WTC11 (cell line): ENCODE measurements at regions not wholly inside any gene's neighbourhood (a gene's known extent, or its start where the extent isn't known, plus 50 kb on each side); places are given as distances from the start of the nearest gene placed in this dataset.

Source experiments
- ATAC-seq: fragments of 200-7000 bp; cut with Tn5 transposase; 2 replicates; pipeline ENCODE4 v1.10.0; 2021; ENCODE audit warnings: mild to moderate bottlenecking, moderate library complexity
- CTCF ChIA-PET: fragments of 300-600 bp; sonication (Branson Sonifier 250); formaldehyde crosslinking; loops from one replicate; lab custom pipeline; 2021; ENCODE audit warnings: antibody characterized with exemption; lab: Charles Lee
- POLR2A ChIA-PET: fragments of 350-600 bp; sonication (Branson Sonifier 250); formaldehyde crosslinking; loops from one replicate; lab custom pipeline; 2021; ENCODE audit warnings: antibody characterized with exemption; lab: Charles Lee
- DNase-seq: peaks from one replicate; pipeline ENCODE4 v3.0.0; 2021; ENCODE audit warnings: low spot score
- H3K27ac Mint-ChIP-seq: 2 replicates; pipeline ENCODE4 v1.8.0; 2021; ENCODE audit warnings: mixed read lengths
- H3K27me3 Mint-ChIP-seq: 2 replicates; pipeline ENCODE4 v1.8.0; 2021; ENCODE audit warnings: low read depth, mild to moderate bottlenecking, moderate library complexity, mixed read lengths
- H3K36me3 Mint-ChIP-seq: 2 replicates; pipeline ENCODE4 v1.8.0; 2021; ENCODE audit warnings: mixed read lengths
- H3K4me1 Mint-ChIP-seq: 2 replicates; pipeline ENCODE4 v1.8.0; 2022; ENCODE audit warnings: mixed read lengths
- H3K4me3 Mint-ChIP-seq: 2 replicates; pipeline ENCODE4 v1.8.0; 2021; ENCODE audit warnings: mild to moderate bottlenecking, moderate library complexity, mixed read lengths
- H3K9me3 Mint-ChIP-seq: 2 replicates; pipeline ENCODE4 v1.8.0; 2021; ENCODE audit warnings: mixed read lengths
- ATF1 ChIP-seq: sonication (generic); formaldehyde crosslinking; IDR thresholded peaks from 2 replicates; pipeline ENCODE4 v1.8.1; 2023; ENCODE audit warnings: mild to moderate bottlenecking, moderate library complexity, missing genetic modification reagents
- CREM ChIP-seq: sonication (generic); formaldehyde crosslinking; IDR thresholded peaks from 2 replicates; pipeline ENCODE4 v1.8.1; 2022; ENCODE audit warnings: mild to moderate bottlenecking, missing genetic modification reagents, moderate library complexity
- ELF4 ChIP-seq: sonication (generic); formaldehyde crosslinking; IDR thresholded peaks from 2 replicates; pipeline ENCODE4 v1.8.1; 2022; ENCODE audit warnings: low read depth, mild to moderate bottlenecking, moderate library complexity, missing genetic modification reagents
- FOXK1 ChIP-seq: sonication (generic); formaldehyde crosslinking; IDR thresholded peaks from 2 replicates; pipeline ENCODE4 v1.8.0; 2022; ENCODE audit warnings: mild to moderate bottlenecking, moderate library complexity, missing genetic modification reagents
- GRHL2 ChIP-seq: fragments of 250-450 bp; sonication (Bioruptor Pico); IDR thresholded peaks from 2 replicates; pipeline ENCODE4 v1.8.0; 2022; ENCODE audit warnings: mild to moderate bottlenecking, moderate library complexity; ENCODE audit not compliant: insufficient replicate concordance, severe bottlenecking
- HMGA2 ChIP-seq: fragments of 250-450 bp; sonication (Bioruptor Pico); IDR thresholded peaks from 2 replicates; pipeline ENCODE4 v1.4.0; 2021; ENCODE audit warnings: mild to moderate bottlenecking, moderate library complexity
- HMGXB4 ChIP-seq: sonication (generic); formaldehyde crosslinking; IDR thresholded peaks from 2 replicates; pipeline ENCODE4 v1.8.1; 2023; ENCODE audit warnings: mild to moderate bottlenecking, moderate library complexity, missing genetic modification reagents
- JAZF1 ChIP-seq: fragments of 250-450 bp; sonication (Bioruptor Pico); IDR thresholded peaks from 2 replicates; pipeline ENCODE4 v1.9.0; 2021; ENCODE audit warnings: moderate library complexity, mild to moderate bottlenecking, inconsistent platforms
- JUN ChIP-seq: sonication (generic); formaldehyde crosslinking; IDR thresholded peaks from 2 replicates; pipeline ENCODE4 v1.8.0; 2023; ENCODE audit warnings: mild to moderate bottlenecking, missing genetic modification reagents
- NFATC4 ChIP-seq: fragments of 250-450 bp; sonication (Bioruptor Pico); IDR thresholded peaks from 2 replicates; pipeline ENCODE4 v1.9.0; 2021; ENCODE audit warnings: mild to moderate bottlenecking
- NFE2L1 ChIP-seq: sonication (generic); formaldehyde crosslinking; IDR thresholded peaks from 2 replicates; pipeline ENCODE4 v1.8.1; 2023; ENCODE audit warnings: missing genetic modification reagents
- NFYB ChIP-seq: sonication (generic); formaldehyde crosslinking; conservative IDR thresholded peaks from 2 replicates; pipeline ENCODE4 v1.8.0; 2022; ENCODE audit warnings: low read depth, missing genetic modification reagents
- NR2C2 ChIP-seq: sonication (generic); formaldehyde crosslinking; IDR thresholded peaks from 2 replicates; pipeline ENCODE4 v1.8.0; 2022; ENCODE audit warnings: mild to moderate bottlenecking, missing genetic modification reagents
- RELA ChIP-seq: sonication (generic); formaldehyde crosslinking; IDR thresholded peaks from 2 replicates; pipeline ENCODE4 v1.8.1; 2022; ENCODE audit warnings: missing genetic modification reagents, mild to moderate bottlenecking, borderline replicate concordance
- SOX15 ChIP-seq: fragments of 250-450 bp; sonication (Bioruptor Pico); IDR thresholded peaks from 2 replicates; pipeline ENCODE4 v1.9.0; 2021; ENCODE audit warnings: mild to moderate bottlenecking
- SP1 ChIP-seq: sonication (generic); formaldehyde crosslinking; conservative IDR thresholded peaks from 2 replicates; pipeline ENCODE4 v1.8.1; 2022; ENCODE audit warnings: missing genetic modification reagents
- TP53 ChIP-seq: sonication (generic); formaldehyde crosslinking; IDR thresholded peaks from 2 replicates; pipeline ENCODE4 v1.8.1; 2023; ENCODE audit warnings: mild to moderate bottlenecking, missing genetic modification reagents
- ZBTB21 ChIP-seq: sonication (generic); formaldehyde crosslinking; IDR thresholded peaks from 2 replicates; pipeline ENCODE4 v1.8.1; 2023; ENCODE audit warnings: mild to moderate bottlenecking, missing genetic modification reagents, borderline replicate concordance
- ZMAT4 ChIP-seq: fragments of 250-450 bp; sonication (Bioruptor Pico); IDR thresholded peaks from 2 replicates; pipeline ENCODE4 v1.9.0; 2021; ENCODE audit warnings: mild to moderate bottlenecking
- TF ChIP-seq, protein P1 (sequence below): fragments of 250-450 bp; sonication (Bioruptor Pico); IDR thresholded peaks from 2 replicates; pipeline ENCODE4 v1.8.0; 2021; ENCODE audit warnings: mild to moderate bottlenecking
- TF ChIP-seq, protein P2 (sequence below): sonication (generic); formaldehyde crosslinking; IDR thresholded peaks from 2 replicates; pipeline ENCODE4 v1.8.1; 2023; ENCODE audit warnings: mild to moderate bottlenecking, missing genetic modification reagents, borderline replicate concordance
- TF ChIP-seq, protein P3 (sequence below): fragments of 250-450 bp; sonication (Bioruptor Pico); IDR thresholded peaks from 2 replicates; pipeline ENCODE4 v1.9.0; 2021; ENCODE audit warnings: mild to moderate bottlenecking, borderline replicate concordance
- TF ChIP-seq, protein P4 (sequence below): fragments of 250-450 bp; sonication (Bioruptor Pico); IDR thresholded peaks from 2 replicates; pipeline ENCODE4 v2.1.2; 2022; ENCODE audit warnings: mild to moderate bottlenecking, moderate library complexity

DNA sequence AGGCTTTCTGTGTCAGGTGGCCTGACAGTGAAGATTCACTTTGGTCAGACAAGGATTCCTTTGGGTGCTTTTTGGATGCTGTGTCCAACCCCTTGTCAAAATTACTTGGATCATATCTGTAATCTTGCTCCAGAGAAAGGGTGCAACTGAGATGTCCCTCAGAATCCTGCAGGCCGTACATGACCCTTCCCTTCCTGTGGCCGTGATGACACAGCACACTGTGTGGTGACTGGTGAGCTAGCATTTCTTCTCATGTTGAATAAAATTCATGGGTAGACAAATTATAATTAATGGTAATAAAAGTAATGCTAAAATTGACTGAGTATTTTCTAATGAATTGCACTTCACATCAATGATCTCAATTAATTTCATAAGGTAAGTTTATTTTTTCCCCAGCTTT, 356.2 kb downstream of the LPIN1 start:
- Mint-ChIP-seq H3K9me3 (peaks cover 7% of the 10 kb centered on the region; the same call in 1 of the 2 replicates), H3K27me3 (no peaks in the 10 kb centered on the region; the same call in 1 of the 2 replicates), H3K4me1 (peaks cover 24% of the 10 kb centered on the region), H3K4me3 (no peak overlapping the region), H3K36me3 (no peaks in the 10 kb centered on the region), H3K27ac (no peak overlapping the region)
- ATAC-seq (no peak), DNase-seq (no peak)
- CTCF ChIA-PET = no interaction called here
- TF ChIP-seq, protein P1, sequence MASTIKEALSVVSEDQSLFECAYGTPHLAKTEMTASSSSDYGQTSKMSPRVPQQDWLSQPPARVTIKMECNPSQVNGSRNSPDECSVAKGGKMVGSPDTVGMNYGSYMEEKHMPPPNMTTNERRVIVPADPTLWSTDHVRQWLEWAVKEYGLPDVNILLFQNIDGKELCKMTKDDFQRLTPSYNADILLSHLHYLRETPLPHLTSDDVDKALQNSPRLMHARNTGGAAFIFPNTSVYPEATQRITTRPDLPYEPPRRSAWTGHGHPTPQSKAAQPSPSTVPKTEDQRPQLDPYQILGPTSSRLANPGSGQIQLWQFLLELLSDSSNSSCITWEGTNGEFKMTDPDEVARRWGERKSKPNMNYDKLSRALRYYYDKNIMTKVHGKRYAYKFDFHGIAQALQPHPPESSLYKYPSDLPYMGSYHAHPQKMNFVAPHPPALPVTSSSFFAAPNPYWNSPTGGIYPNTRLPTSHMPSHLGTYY (CRISPR knock-in tag) = no peak
- TF ChIP-seq CREM (CRISPR knock-in tag) (no peak), JAZF1 (CRISPR knock-in tag) (no peak), JUN (no peak), HMGXB4 (CRISPR knock-in tag) (no peak), TP53 (CRISPR knock-in tag) (no peak), RELA (CRISPR knock-in tag) (no peak), ELF4 (CRISPR knock-in tag) (no peak), HMGA2 (no peak), FOXK1 (no peak), NFATC4 (CRISPR knock-in tag) (no peak), GRHL2 (CRISPR knock-in tag) (no peak), NFE2L1 (CRISPR knock-in tag) (no peak), SOX15 (CRISPR knock-in tag) (no peak)
- TF ChIP-seq, protein P2, sequence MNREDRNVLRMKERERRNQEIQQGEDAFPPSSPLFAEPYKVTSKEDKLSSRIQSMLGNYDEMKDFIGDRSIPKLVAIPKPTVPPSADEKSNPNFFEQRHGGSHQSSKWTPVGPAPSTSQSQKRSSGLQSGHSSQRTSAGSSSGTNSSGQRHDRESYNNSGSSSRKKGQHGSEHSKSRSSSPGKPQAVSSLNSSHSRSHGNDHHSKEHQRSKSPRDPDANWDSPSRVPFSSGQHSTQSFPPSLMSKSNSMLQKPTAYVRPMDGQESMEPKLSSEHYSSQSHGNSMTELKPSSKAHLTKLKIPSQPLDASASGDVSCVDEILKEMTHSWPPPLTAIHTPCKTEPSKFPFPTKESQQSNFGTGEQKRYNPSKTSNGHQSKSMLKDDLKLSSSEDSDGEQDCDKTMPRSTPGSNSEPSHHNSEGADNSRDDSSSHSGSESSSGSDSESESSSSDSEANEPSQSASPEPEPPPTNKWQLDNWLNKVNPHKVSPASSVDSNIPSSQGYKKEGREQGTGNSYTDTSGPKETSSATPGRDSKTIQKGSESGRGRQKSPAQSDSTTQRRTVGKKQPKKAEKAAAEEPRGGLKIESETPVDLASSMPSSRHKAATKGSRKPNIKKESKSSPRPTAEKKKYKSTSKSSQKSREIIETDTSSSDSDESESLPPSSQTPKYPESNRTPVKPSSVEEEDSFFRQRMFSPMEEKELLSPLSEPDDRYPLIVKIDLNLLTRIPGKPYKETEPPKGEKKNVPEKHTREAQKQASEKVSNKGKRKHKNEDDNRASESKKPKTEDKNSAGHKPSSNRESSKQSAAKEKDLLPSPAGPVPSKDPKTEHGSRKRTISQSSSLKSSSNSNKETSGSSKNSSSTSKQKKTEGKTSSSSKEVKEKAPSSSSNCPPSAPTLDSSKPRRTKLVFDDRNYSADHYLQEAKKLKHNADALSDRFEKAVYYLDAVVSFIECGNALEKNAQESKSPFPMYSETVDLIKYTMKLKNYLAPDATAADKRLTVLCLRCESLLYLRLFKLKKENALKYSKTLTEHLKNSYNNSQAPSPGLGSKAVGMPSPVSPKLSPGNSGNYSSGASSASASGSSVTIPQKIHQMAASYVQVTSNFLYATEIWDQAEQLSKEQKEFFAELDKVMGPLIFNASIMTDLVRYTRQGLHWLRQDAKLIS = no peak
- TF ChIP-seq, protein P3, sequence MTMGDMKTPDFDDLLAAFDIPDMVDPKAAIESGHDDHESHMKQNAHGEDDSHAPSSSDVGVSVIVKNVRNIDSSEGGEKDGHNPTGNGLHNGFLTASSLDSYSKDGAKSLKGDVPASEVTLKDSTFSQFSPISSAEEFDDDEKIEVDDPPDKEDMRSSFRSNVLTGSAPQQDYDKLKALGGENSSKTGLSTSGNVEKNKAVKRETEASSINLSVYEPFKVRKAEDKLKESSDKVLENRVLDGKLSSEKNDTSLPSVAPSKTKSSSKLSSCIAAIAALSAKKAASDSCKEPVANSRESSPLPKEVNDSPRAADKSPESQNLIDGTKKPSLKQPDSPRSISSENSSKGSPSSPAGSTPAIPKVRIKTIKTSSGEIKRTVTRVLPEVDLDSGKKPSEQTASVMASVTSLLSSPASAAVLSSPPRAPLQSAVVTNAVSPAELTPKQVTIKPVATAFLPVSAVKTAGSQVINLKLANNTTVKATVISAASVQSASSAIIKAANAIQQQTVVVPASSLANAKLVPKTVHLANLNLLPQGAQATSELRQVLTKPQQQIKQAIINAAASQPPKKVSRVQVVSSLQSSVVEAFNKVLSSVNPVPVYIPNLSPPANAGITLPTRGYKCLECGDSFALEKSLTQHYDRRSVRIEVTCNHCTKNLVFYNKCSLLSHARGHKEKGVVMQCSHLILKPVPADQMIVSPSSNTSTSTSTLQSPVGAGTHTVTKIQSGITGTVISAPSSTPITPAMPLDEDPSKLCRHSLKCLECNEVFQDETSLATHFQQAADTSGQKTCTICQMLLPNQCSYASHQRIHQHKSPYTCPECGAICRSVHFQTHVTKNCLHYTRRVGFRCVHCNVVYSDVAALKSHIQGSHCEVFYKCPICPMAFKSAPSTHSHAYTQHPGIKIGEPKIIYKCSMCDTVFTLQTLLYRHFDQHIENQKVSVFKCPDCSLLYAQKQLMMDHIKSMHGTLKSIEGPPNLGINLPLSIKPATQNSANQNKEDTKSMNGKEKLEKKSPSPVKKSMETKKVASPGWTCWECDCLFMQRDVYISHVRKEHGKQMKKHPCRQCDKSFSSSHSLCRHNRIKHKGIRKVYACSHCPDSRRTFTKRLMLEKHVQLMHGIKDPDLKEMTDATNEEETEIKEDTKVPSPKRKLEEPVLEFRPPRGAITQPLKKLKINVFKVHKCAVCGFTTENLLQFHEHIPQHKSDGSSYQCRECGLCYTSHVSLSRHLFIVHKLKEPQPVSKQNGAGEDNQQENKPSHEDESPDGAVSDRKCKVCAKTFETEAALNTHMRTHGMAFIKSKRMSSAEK = no peak
- POLR2A ChIA-PET = no interaction called here

GRCh38 chr2:12105180-12105579, 358.7 kb downstream of the LPIN1 start:
- Mint-ChIP-seq H3K27me3 (no peaks in the 10 kb centered on the region; the same call in 1 of the 2 replicates), H3K9me3 (peaks cover 7% of the 10 kb centered on the region; the same call in 1 of the 2 replicates), H3K27ac (no peak overlapping the region), H3K4me1 (peaks cover 22% of the 10 kb centered on the region), H3K4me3 (no peak overlapping the region), H3K36me3 (no peaks in the 10 kb centered on the region)
- ChIA-PET POLR2A (no interaction called here), CTCF (no interaction called here)
- no peak for DNase-seq
- no peak for ATAC-seq
- TF ChIP-seq JAZF1 (CRISPR knock-in tag) (no peak), ZMAT4 (CRISPR knock-in tag) (no peak), ATF1 (CRISPR knock-in tag) (no peak), SP1 (CRISPR knock-in tag) (no peak), NFYB (CRISPR knock-in tag) (no peak), HMGXB4 (CRISPR knock-in tag) (no peak), NR2C2 (CRISPR knock-in tag) (no peak), ZBTB21 (CRISPR knock-in tag) (no peak)
- TF ChIP-seq, protein P4, sequence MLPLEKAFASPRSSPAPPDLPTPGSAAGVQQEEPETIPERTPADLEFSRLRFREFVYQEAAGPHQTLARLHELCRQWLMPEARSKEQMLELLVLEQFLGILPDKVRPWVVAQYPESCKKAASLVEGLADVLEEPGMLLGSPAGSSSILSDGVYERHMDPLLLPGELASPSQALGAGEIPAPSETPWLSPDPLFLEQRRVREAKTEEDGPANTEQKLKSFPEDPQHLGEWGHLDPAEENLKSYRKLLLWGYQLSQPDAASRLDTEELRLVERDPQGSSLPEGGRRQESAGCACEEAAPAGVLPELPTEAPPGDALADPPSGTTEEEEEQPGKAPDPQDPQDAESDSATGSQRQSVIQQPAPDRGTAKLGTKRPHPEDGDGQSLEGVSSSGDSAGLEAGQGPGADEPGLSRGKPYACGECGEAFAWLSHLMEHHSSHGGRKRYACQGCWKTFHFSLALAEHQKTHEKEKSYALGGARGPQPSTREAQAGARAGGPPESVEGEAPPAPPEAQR (CRISPR knock-in tag) = no peak
